ENCODE measurements at regions not wholly inside any gene's neighbourhood (a gene's known extent, or its start where the extent isn't known, plus 50 kb on each side); places are given as distances from the start of the nearest gene placed in this dataset.

- TF ChIP-seq CTCF (IDR thresholded peaks at IDR 0.05; ENCODE audit: insufficient read depth, low read length, severe bottlenecking), result no peak
- Histone ChIP-seq H3K4me3 (ENCODE audit: low read depth, low read length) (no peak overlapping the region), H3K36me3 (ENCODE audit: control insufficient read depth, insufficient read depth, low read length) (no peaks in the 10 kb centered on the region), H3K27me3 (ENCODE audit: control insufficient read depth, insufficient read depth, low read length) (no peaks in the 10 kb centered on the region)
- FAIRE-seq (no peak), DNase-seq (ENCODE audit: low read depth) (no peak)
Measured at GRCh38 chr16:65185241-65185778, 63.4 kb upstream of the CDH11 start.

- H3K27me3 ChIP-seq (ENCODE audit: control insufficient read depth, insufficient read depth, low read length), result no peaks in the 10 kb centered on the region
- no peak for DNase-seq (ENCODE audit: low read depth)
- no peak for FAIRE-seq
- no peak overlapping the region for H3K4me3 ChIP-seq (ENCODE audit: low read depth, low read length)
- no peaks in the 10 kb centered on the region for H3K36me3 ChIP-seq (ENCODE audit: control insufficient read depth, insufficient read depth, low read length)
- TF ChIP-seq CTCF (IDR thresholded peaks at IDR 0.05; ENCODE audit: insufficient read depth, low read length, severe bottlenecking), result no peak
Measured at GRCh38 chr16:65181071-65181561, 59.3 kb upstream of the CDH11 start.

GRCh38 chr16:65178151-65178550 lies 56.3 kb upstream of the CDH11 start:
- H3K27me3 ChIP-seq (ENCODE audit: control insufficient read depth, insufficient read depth, low read length), result no peaks in the 10 kb centered on the region
- FAIRE-seq (no peak), DNase-seq (ENCODE audit: low read depth) (peak; percentile 44)
- no peak for TF ChIP-seq CTCF (IDR thresholded peaks at IDR 0.05; ENCODE audit: insufficient read depth, low read length, severe bottlenecking)
- H3K36me3 ChIP-seq (ENCODE audit: control insufficient read depth, insufficient read depth, low read length), result no peaks in the 10 kb centered on the region
- H3K4me3 ChIP-seq (ENCODE audit: low read depth, low read length), result no peak overlapping the region

GRCh38 chr16:65176603-65177002 lies 54.7 kb upstream of the CDH11 start:
- FAIRE-seq (no peak), DNase-seq (ENCODE audit: low read depth) (no peak)
- TF ChIP-seq CTCF (IDR thresholded peaks at IDR 0.05; ENCODE audit: insufficient read depth, low read length, severe bottlenecking), result no peak
- no peak overlapping the region for H3K4me3 ChIP-seq (ENCODE audit: low read depth, low read length)
- no peaks in the 10 kb centered on the region for H3K36me3 ChIP-seq (ENCODE audit: control insufficient read depth, insufficient read depth, low read length)
- no peaks in the 10 kb centered on the region for H3K27me3 ChIP-seq (ENCODE audit: control insufficient read depth, insufficient read depth, low read length)

GRCh38 chr16:65172356-65172755 lies 50.5 kb upstream of the CDH11 start:
- Histone ChIP-seq H3K36me3 (ENCODE audit: control insufficient read depth, insufficient read depth, low read length) (no peaks in the 10 kb centered on the region), H3K27me3 (ENCODE audit: control insufficient read depth, insufficient read depth, low read length) (no peaks in the 10 kb centered on the region), H3K4me3 (ENCODE audit: low read depth, low read length) (no peak overlapping the region)
- DNase-seq (ENCODE audit: low read depth) (no peak), FAIRE-seq (no peak)
- TF ChIP-seq CTCF (IDR thresholded peaks at IDR 0.05; ENCODE audit: insufficient read depth, low read length, severe bottlenecking), result no peak

Data from bronchial epithelial cell (primary cell).